ENCODE measurements at regions not wholly inside any gene's neighbourhood (a gene's known extent, or its start where the extent isn't known, plus 50 kb on each side); places are given as distances from the start of the nearest gene placed in this dataset.

GRCh38 chr16:6016530-6017184, 919.1 kb upstream of the EEF2KMT start:
- DNase-seq (ENCODE audit: low read depth, low spot score), result no peak
- H3K4me3 ChIP-seq (ENCODE audit: low read depth, low read length), result no peak overlapping the region
- no peak for TF ChIP-seq CTCF (IDR thresholded peaks at IDR 0.05; ENCODE audit: insufficient read depth, low read length, missing control alignments)
- POLR2A ChIA-PET, result no interaction called here
- CTCF ChIA-PET, result interaction anchor here (0.6 to 1.6 kb wide), 2 partner anchors 148 to 627 kb away, joined by 3 to 11 read pairs; no protein-coding TSS in a partner anchor

- no peak for DNase-seq (ENCODE audit: low read depth, low spot score)
- no peak overlapping the region for H3K4me3 ChIP-seq (ENCODE audit: low read depth, low read length)
- POLR2A ChIA-PET, result no interaction called here
- CTCF ChIA-PET, result no interaction called here
- no peak for TF ChIP-seq CTCF (IDR thresholded peaks at IDR 0.05; ENCODE audit: insufficient read depth, low read length, missing control alignments)
Observed at GRCh38 chr16:6012716-6013115, 915.1 kb upstream of the EEF2KMT start.

GRCh38 chr16:6009151-6009550, 911.6 kb upstream of the EEF2KMT start:
- POLR2A ChIA-PET, result no interaction called here
- TF ChIP-seq CTCF (IDR thresholded peaks at IDR 0.05; ENCODE audit: insufficient read depth, low read length, missing control alignments), result no peak
- no peak for DNase-seq (ENCODE audit: low read depth, low spot score)
- CTCF ChIA-PET, result no interaction called here
- H3K4me3 ChIP-seq (ENCODE audit: low read depth, low read length), result no peak overlapping the region

GRCh38 chr16:6008670-6009069, 911.1 kb upstream of the EEF2KMT start:
- ChIA-PET POLR2A (no interaction called here), CTCF (no interaction called here)
- no peak for TF ChIP-seq CTCF (IDR thresholded peaks at IDR 0.05; ENCODE audit: insufficient read depth, low read length, missing control alignments)
- DNase-seq (ENCODE audit: low read depth, low spot score), result no peak
- H3K4me3 ChIP-seq (ENCODE audit: low read depth, low read length), result no peak overlapping the region

- no peak for DNase-seq (ENCODE audit: low read depth, low spot score)
- no peak for TF ChIP-seq CTCF (IDR thresholded peaks at IDR 0.05; ENCODE audit: insufficient read depth, low read length, missing control alignments)
- no peak overlapping the region for H3K4me3 ChIP-seq (ENCODE audit: low read depth, low read length)
- CTCF ChIA-PET, result no interaction called here
- POLR2A ChIA-PET, result no interaction called here
Observed at GRCh38 chr16:5993356-5993755, 895.8 kb upstream of the EEF2KMT start.

- POLR2A ChIA-PET, result no interaction called here
- CTCF ChIA-PET, result no interaction called here
Observed at GRCh38 chr16:5982979-5983378, 885.4 kb upstream of the EEF2KMT start.

More at GRCh38 chr16:5982979-5983378, 885.4 kb upstream of the EEF2KMT start:
- no peak overlapping the region for H3K4me3 ChIP-seq (ENCODE audit: low read depth, low read length)
- no peak for TF ChIP-seq CTCF (IDR thresholded peaks at IDR 0.05; ENCODE audit: insufficient read depth, low read length, missing control alignments)
- no peak for DNase-seq (ENCODE audit: low read depth, low spot score)

Data from AG04449 (cell line).